Keratinocyte (primary cell): ENCODE measurements at regions not wholly inside any gene's neighbourhood (a gene's known extent, or its start where the extent isn't known, plus 50 kb on each side); places are given as distances from the start of the nearest gene placed in this dataset.
"Not testable (repeated sequence)": the region's sequence is repeated elsewhere in the genome, so short reads cannot be mapped to it uniquely, and the experiment has no call there.

Experiments used
- DNase-seq: peaks from one replicate; pipeline ENCODE4 v3.0.0-alpha.2; 2011; ENCODE audit warnings: low read depth, missing footprints, low spot score
- FAIRE-seq: peaks from 2 replicates; lab custom pipeline; 2011; peaks lifted over from hg19 to GRCh38; lab: Jason Lieb, UNC
- H2AFZ ChIP-seq: 2 replicates; pipeline ENCODE4 v1.6.0; 2012; ENCODE audit warnings: low read length, control low read depth, inconsistent platforms; ENCODE audit not compliant: control insufficient read depth
- H3K27ac ChIP-seq: 2 replicates; pipeline ENCODE4 v1.5.1; 2011; ENCODE audit warnings: low read length; ENCODE audit not compliant: control insufficient read depth, insufficient read depth
- H3K27me3 ChIP-seq: 3 replicates; pipeline ENCODE4 v1.6.0; 2011; ENCODE audit warnings: low read length; ENCODE audit not compliant: control insufficient read depth, insufficient read depth; ENCODE audit errors: extremely low read depth
- H3K36me3 ChIP-seq, 2 experiments: 2 replicates in 1 of 2; 3 replicates in 1 of 2; pipeline ENCODE4 v1.5.1; 2011; ENCODE audit warnings: low read length in 2 of 2, mild to moderate bottlenecking in 1 of 2; ENCODE audit not compliant: control insufficient read depth in 2 of 2, insufficient read depth in 2 of 2; ENCODE audit errors: extremely low read depth in 1 of 2
- H3K4me1 ChIP-seq: 3 replicates; pipeline ENCODE4 v1.5.1; 2011; ENCODE audit warnings: low read length; ENCODE audit not compliant: control insufficient read depth, insufficient read depth; ENCODE audit errors: extremely low read depth
- H3K4me2 ChIP-seq: 3 replicates; pipeline ENCODE4 v1.6.0; 2011; ENCODE audit warnings: low read depth, low read length; ENCODE audit not compliant: control insufficient read depth, insufficient read depth; ENCODE audit errors: extremely low read depth
- H3K4me3 ChIP-seq, 3 experiments: fragments of 200-600 bp in 1 of 3; sonication (generic) in 1 of 3; 2 replicates in 2 of 3; 3 replicates in 1 of 3; pipeline ENCODE4 v1.5.1; 2011 to 2016; ENCODE audit warnings: low read length in 3 of 3, mild to moderate bottlenecking in 3 of 3, control low read depth in 2 of 3, inconsistent platforms in 1 of 3, low read depth in 1 of 3, mixed read lengths in 1 of 3, mixed run types in 1 of 3, moderate library complexity in 1 of 3; ENCODE audit not compliant: control insufficient read depth in 2 of 3, insufficient read depth in 2 of 3; ENCODE audit errors: extremely low read depth in 1 of 3
- H3K79me2 ChIP-seq: 2 replicates; pipeline ENCODE4 v1.6.0; 2012; ENCODE audit warnings: low read length; ENCODE audit not compliant: control insufficient read depth, insufficient read depth
- H3K9ac ChIP-seq: 3 replicates; pipeline ENCODE4 v1.6.0; 2011; ENCODE audit warnings: low read length; ENCODE audit not compliant: control insufficient read depth, insufficient read depth; ENCODE audit errors: extremely low read depth
- H3K9me1 ChIP-seq: 3 replicates; pipeline ENCODE4 v1.6.0; 2011; ENCODE audit warnings: low read length; ENCODE audit not compliant: control insufficient read depth, insufficient read depth; ENCODE audit errors: extremely low read depth
- H3K9me3 ChIP-seq: 2 replicates; pipeline ENCODE4 v1.5.1; 2012; ENCODE audit warnings: low read depth, low read length; ENCODE audit not compliant: control insufficient read depth
- H4K20me1 ChIP-seq: 3 replicates; pipeline ENCODE4 v1.6.0; 2011; ENCODE audit warnings: low read length; ENCODE audit not compliant: control insufficient read depth, insufficient read depth; ENCODE audit errors: extremely low read depth
- CTCF ChIP-seq, 3 experiments: IDR thresholded peaks in 1 of 3; conservative IDR thresholded peaks in 1 of 3; optimal IDR thresholded peaks in 1 of 3; 2 replicates in 2 of 3; 3 replicates in 1 of 3; pipeline versions ENCODE3 to v1.5.1; 2011; ENCODE audit warnings: low read length in 3 of 3, mild to moderate bottlenecking in 3 of 3, moderate library complexity in 2 of 3, control low read depth in 1 of 3, inconsistent platforms in 1 of 3; ENCODE audit not compliant: insufficient read depth in 2 of 3; ENCODE audit errors: extremely low read depth in 1 of 3
- EZH2 ChIP-seq: IDR thresholded peaks from one replicate; pipeline ENCODE4 v1.6.1; 2012; ENCODE audit warnings: inconsistent platforms, mild to moderate bottlenecking, low read length, moderate library complexity
- dilution Hi-C: fragments of 300-500 bp; cut with MboI; formaldehyde crosslinking; loops from one replicate; pipeline ENCODE4 v1.7.0; 2020; ENCODE audit warnings: low sequenced_read_pairs; ENCODE audit not compliant: extremely low pct_ligation_motif_present

DNA sequence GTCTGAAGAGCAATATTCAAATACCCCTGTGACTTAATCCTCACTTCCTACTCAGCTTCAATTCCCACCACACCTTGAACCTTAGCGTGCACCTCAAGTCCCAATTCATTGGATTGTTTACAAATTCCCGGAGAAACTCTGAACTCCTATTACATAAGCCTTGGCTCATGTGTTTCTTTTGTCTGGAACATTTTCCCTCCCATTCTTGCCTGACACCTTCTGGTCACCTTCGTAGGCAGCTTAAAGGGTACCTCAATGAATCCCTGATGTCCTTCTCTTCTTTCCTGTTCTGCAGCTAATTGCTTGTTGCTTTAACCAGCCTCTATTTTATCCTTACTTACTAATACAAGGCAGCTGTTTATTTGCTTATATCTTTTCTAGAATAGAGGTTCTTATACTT is 85.0 kb upstream of the SEL1L start:
- H3K4me3 ChIP-seq: no peak overlapping the region
- H4K20me1 ChIP-seq: no peaks in the 10 kb centered on the region
- no peaks in the 10 kb centered on the region for H3K9me1 ChIP-seq
- dilution Hi-C loops: no loop called here
- H3K79me2 ChIP-seq: no peaks in the 10 kb centered on the region
- H2AFZ ChIP-seq: no peak overlapping the region
- no peaks in the 10 kb centered on the region for H3K4me1 ChIP-seq
- H3K4me2 ChIP-seq: no peak overlapping the region
- H3K9ac ChIP-seq: no peak overlapping the region
- no peaks in the 10 kb centered on the region for H3K36me3 ChIP-seq
- DNase-seq (no peak), FAIRE-seq (no peak)
- TF ChIP-seq CTCF (optimal IDR thresholded peaks at IDR 0.05 in 1 of 3, IDR thresholded peaks at IDR 0.05 in 1 of 3, conservative IDR thresholded peaks at IDR 0.05 in 1 of 3; ENCODE audit: extremely low read depth in 1 of 3, insufficient read depth in 2 of 3, low read length in 3 of 3): no peak
- no peak for TF ChIP-seq EZH2
- H3K27ac ChIP-seq: no peak overlapping the region
- no peaks in the 10 kb centered on the region for H3K9me3 ChIP-seq
- no peaks in the 10 kb centered on the region for H3K27me3 ChIP-seq

DNA sequence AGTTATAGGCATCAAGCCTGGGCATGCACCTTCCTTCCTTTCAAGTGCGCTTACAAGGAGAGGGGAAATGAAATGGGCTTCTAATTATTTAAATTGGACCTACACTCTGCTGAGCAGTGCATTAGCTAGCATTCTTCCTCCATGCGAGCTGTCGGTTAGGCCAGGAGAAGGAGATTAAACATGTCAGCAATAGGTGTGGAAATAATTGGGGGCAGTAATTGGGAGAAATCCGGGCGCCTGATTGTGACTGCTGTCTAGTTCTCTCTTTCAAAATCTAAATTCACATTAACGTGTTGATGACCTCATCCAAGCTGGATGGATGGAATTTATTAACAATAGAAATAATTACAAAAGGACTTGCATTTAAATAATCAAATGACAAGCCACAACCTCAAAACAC is 86.2 kb upstream of the SEL1L start:
- dilution Hi-C loops: no loop called here
- DNase-seq: no peak

GRCh38 chr14:81623771-81624396 is 90.2 kb upstream of the SEL1L start:
- FAIRE-seq, H3K4me3 ChIP-seq, H3K9me1 ChIP-seq, H3K27me3 ChIP-seq, DNase-seq, H3K36me3 ChIP-seq, H3K79me2 ChIP-seq, H2AFZ ChIP-seq, H3K4me2 ChIP-seq, H3K9ac ChIP-seq, H3K4me1 ChIP-seq, H3K9me3 ChIP-seq, H4K20me1 ChIP-seq, H3K27ac ChIP-seq, dilution Hi-C loops: not testable (repeated sequence)

More for the DNA sequence above, 86.2 kb upstream of the SEL1L start:
- Histone ChIP-seq H3K36me3 (no peaks in the 10 kb centered on the region), H4K20me1 (no peaks in the 10 kb centered on the region), H3K4me1 (no peaks in the 10 kb centered on the region), H3K4me2 (no peak overlapping the region), H3K27me3 (no peaks in the 10 kb centered on the region), H3K4me3 (no peak overlapping the region), H2AFZ (no peak overlapping the region), H3K79me2 (no peaks in the 10 kb centered on the region), H3K9me1 (no peaks in the 10 kb centered on the region), H3K27ac (no peak overlapping the region), H3K9me3 (no peaks in the 10 kb centered on the region), H3K9ac (no peak overlapping the region)
- TF ChIP-seq EZH2: no peak
- no peak for TF ChIP-seq CTCF (optimal IDR thresholded peaks at IDR 0.05 in 1 of 3, IDR thresholded peaks at IDR 0.05 in 1 of 3, conservative IDR thresholded peaks at IDR 0.05 in 1 of 3; ENCODE audit: extremely low read depth in 1 of 3, insufficient read depth in 2 of 3, low read length in 3 of 3)
- FAIRE-seq: no peak
